Bone marrow (tissue), 2 donors: ENCODE measurements at regions not wholly inside any gene's neighbourhood (a gene's known extent, or its start where the extent isn't known, plus 50 kb on each side); places are given as distances from the start of the nearest gene placed in this dataset.
A peak's percentile ranks its signal among the peaks of the same experiment; 100 is the strongest.

Experiments used
- DNase-seq, 2 donors: peaks; one replicate each; lab custom pipeline; 2025; lab: John Stamatoyannopoulos, UW

- DNase-seq: peak in 1 of 2 donors; percentile 6
Measured at GRCh38 chr3:27590437-27591298, 106.5 kb upstream of the SLC4A7 start.

- DNase-seq: no peak
Measured at GRCh38 chr3:27589795-27590194, 105.6 kb upstream of the SLC4A7 start.

- no peak for DNase-seq
Measured at GRCh38 chr3:27585429-27585828, 101.2 kb upstream of the SLC4A7 start.

- no peak for DNase-seq
Measured at GRCh38 chr3:27584874-27585273, 100.7 kb upstream of the SLC4A7 start.

GRCh38 chr3:27581852-27582251 is 97.7 kb upstream of the SLC4A7 start:
- DNase-seq: no peak

- DNase-seq: no peak
Measured at GRCh38 chr3:27578032-27578431, 93.8 kb upstream of the SLC4A7 start.

GRCh38 chr3:27577504-27577903 is 93.3 kb upstream of the SLC4A7 start:
- DNase-seq: no peak

- no peak for DNase-seq
Measured at GRCh38 chr3:27576171-27576570, 92.0 kb upstream of the SLC4A7 start.

GRCh38 chr3:27575499-27575898 is 91.3 kb upstream of the SLC4A7 start:
- no peak for DNase-seq

GRCh38 chr3:27574438-27574795 is 90.2 kb upstream of the SLC4A7 start:
- no peak for DNase-seq

- DNase-seq: no peak
Measured at GRCh38 chr3:27573780-27574437, 89.7 kb upstream of the SLC4A7 start.

- DNase-seq: no peak
Measured at GRCh38 chr3:27573138-27573537, 89.0 kb upstream of the SLC4A7 start.

GRCh38 chr3:27571345-27571744 is 87.2 kb upstream of the SLC4A7 start:
- no peak for DNase-seq

GRCh38 chr3:27570421-27571106 is 86.4 kb upstream of the SLC4A7 start:
- no peak for DNase-seq

- no peak for DNase-seq
Measured at GRCh38 chr3:27568393-27568792, 84.2 kb upstream of the SLC4A7 start.

GRCh38 chr3:27567251-27567650 is 83.1 kb upstream of the SLC4A7 start:
- DNase-seq: no peak

GRCh38 chr3:27565201-27565852 is 81.1 kb upstream of the SLC4A7 start:
- no peak for DNase-seq

- DNase-seq: no peak
Measured at GRCh38 chr3:27561576-27561975, 77.4 kb upstream of the SLC4A7 start.

- no peak for DNase-seq
Measured at GRCh38 chr3:27560484-27561056, 76.4 kb upstream of the SLC4A7 start.

GRCh38 chr3:27559835-27560234 is 75.7 kb upstream of the SLC4A7 start:
- no peak for DNase-seq

GRCh38 chr3:27559381-27559780 is 75.2 kb upstream of the SLC4A7 start:
- DNase-seq: no peak

GRCh38 chr3:27557411-27557810 is 73.2 kb upstream of the SLC4A7 start:
- DNase-seq: no peak
